ENCODE measurements at regions not wholly inside any gene's neighbourhood (a gene's known extent, or its start where the extent isn't known, plus 50 kb on each side); places are given as distances from the start of the nearest gene placed in this dataset.
"Not testable (repeated sequence)": the region's sequence is repeated elsewhere in the genome, so short reads cannot be mapped to it uniquely, and the experiment has no call there.

DNA sequence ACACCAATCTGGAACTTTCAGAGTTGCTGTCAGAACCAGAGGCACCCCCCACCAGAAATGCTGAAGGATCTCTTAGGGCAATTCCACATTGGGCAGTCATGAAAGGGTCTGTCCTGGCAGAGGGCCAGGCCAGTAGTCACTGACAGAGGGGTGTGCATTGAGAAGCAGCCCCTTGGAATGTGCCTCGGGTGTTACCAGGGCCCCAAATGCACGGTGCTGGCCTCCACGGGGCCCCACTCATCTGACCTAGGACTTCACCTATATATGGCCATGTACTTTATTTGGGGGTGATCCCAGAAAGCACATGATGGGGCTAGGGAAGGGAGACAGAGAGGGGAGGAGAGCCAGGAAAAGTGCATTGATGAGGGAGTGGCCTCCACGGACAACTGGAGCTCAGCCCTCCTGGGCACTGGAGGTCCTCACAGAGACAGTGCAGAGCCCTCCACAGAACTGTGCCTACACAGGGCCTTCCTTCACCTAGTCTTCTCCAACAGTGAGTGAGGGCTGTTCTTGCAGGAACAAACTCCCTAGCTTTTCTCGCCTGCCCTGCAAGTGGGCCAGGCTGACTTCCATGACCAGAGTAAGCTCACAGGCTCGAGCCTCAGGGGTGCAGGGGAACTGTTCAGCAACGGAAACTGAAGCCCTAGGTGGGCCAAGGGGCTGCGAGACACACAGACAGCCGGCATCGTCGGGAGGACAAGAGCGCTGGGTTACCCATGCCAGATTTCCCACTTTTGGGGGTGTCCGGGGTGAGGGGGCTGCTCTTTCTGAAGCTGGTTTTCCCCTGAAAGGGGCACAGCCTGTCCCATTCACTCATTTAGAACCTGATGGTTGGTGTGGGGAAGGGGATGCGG lies 136.2 kb downstream of the HMX1 start:
- peak; percentile 38 for DNase-seq (ENCODE audit: low spot score)

DNA sequence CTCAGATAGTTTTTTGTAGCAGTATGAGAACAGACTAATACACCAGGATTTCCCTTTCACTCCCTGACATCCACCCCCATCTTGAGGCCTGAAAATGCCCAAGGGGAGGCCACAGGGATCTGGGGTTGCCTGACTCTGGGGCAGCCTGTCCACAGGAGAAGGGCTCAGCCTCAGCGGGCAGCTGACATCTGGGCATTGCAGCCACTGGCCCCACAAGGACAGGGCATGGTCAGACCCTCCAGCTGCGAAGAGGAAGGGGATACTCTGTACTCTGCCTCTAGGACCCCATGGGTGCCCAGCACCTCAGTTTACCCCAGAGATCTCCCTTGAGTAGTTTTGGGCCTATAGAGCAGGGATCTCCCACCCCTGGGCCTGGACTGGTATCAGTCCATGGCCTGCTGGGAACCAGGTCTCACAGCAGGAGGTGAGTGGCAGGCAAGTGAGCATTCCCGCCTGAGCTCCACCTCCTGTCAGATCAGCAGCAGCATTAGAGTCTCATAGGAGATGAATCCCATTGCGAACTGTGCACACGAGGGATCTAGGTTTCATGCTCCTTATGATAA lies 138.9 kb downstream of the HMX1 start:
- DNase-seq (ENCODE audit: low spot score), result peak; percentile 45

- DNase-seq (ENCODE audit: low spot score), result peak; percentile 62
Observed at GRCh38 chr4:8732092-8732491, 139.5 kb downstream of the CPZ start.

DNA sequence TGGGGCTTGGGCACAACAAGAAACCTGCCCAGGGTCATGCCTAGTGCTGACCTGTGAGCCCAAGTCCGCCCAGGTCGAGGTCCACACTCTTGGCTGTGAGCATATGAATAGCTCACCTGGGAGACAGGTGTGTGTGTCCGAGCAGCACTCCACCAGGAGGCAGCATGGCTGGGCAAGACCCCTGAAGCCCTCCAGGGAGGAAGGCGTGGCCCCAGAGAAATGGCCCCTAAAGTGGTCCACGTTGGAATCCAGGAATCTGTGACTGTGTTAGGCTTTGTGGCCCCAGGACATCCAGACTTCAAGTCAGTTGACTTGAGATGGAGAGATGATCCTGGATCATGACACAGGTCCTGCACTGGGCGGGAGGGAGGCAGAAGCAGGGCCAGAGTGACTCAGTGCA lies 138.8 kb downstream of the CPZ start:
- peak; percentile 42 for DNase-seq (ENCODE audit: low spot score)

- peak; percentile 31 for DNase-seq (ENCODE audit: low spot score)
Observed at GRCh38 chr4:8730681-8731080, 138.1 kb downstream of the CPZ start.

GRCh38 chr4:8730159-8730558 lies 137.6 kb downstream of the CPZ start:
- peak; percentile 57 for DNase-seq (ENCODE audit: low spot score)

DNA sequence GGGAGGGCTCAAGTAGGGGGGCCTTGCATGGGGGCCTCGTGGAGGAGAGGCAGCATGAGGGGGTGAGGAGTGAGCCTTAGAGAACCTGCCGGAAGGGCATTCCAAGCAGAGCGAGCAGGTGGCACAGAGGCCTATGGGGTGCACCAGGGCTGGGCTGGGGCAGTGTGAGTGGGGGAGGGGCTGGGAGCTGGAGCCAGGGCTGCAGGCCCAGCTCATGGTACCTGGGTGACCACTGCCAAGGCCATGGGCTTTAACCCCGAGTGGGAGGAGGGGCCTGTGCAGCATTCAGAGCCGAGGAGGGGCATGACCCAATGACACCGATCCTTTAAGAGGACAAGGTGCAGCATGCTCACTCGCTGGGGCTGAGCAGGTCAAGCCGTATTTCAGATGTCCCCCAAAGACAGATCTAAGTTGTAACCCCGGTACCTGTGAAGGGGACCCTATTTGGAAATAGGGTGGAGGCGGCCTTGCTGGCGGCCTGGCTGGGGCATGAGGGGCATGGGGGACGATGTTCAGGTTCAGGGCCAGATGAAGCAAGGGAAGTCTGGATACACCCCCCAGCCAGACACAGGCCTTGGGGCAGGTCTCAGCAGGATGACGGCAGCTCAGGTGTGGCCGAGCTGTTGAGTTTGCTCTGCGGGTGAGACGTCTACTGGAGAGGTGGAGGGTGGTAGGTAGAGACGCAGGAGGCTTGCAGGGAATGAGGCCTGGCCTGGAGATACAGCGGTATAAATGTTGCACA lies 137.0 kb downstream of the CPZ start:
- peak; percentile 26 for DNase-seq (ENCODE audit: low spot score)

DNA sequence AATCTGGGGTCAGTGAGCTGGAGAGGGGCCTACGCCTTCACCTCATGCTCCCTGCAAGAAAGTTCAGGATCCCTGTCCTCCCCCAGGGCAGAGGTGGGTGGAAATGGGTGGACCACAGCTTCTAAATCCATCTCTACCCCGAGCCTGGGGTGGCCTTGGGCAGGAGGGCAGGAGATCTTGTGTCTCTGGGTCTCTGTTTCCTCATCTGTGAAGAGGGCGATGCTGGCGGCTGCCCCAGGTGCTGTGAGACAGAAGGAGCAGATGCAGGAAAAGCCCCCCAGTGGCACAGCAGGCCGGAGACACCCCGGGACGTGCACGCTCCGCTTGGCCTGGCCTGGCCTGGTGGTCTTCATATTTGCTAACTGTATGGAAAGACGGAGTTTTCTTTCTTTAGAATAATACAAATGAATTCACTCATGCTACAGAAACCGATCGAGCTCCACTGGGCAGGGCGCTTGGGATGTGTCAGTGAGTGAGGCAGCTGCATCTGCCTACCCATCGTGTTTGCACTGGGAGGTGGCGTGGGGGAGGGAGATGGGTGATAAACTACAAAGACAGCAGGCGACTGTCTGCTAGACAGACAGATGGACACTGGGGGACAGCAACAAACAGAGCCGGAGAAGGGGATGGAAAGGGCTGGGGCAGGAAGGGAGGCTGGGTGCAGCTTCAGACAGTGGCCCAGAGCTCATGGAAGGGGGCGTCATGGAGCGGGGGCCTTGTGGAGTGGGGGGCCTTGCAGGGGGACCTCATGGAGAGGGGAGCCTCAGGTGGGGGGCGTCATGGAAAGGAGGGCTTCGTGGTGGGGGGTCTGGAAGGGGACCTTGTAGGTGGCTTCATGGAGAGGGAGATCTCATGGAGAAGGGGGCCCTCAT lies 136.2 kb downstream of the CPZ start:
- DNase-seq (ENCODE audit: low spot score), result peak; percentile 55

DNA sequence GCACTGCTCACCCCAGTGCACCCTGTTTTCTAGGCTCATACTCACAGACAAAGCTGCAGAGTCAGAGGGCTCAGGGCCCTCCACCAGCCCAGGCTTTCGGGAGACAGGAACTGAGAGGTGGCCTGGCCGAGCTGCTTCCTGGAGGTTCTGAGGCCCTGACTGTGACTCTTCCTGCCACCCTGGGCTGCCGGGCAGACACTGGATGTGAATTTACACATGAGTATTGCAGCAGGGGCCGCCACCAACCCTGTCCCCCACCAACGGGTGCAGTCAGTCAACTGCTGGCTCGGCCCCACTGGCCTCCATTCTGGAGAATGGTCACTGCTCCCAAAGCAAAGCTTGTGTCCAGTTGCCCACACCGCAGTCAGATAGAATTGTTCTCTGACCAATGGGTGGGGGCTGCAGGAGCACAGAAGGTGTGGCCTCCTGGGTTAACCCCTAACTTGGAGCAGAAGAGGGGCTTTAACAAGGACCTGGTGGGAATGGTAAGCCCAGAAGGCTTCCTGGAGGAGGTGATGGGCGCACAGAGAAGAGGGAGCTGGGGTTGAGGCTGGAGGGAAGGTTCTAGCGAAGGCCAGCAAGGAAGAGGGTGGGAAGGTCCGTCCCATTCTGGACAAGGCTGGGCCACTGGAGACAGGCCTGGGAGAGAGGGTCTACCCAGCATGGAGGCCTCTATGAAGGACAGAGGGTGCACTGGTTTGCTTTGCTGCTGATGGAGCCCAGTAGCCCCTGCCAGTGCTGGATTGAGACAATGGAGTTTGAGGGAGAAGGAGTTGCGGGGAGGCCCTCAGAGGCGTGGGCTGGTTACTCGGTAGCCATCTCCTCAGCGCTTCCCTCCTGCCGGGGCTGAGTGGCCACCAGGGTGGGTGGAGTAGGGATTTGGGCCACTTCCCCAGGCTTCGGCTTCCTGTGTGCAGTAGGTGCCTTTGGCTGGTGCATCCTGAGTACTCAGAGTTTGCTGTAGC lies 135.3 kb downstream of the CPZ start:
- DNase-seq (ENCODE audit: low spot score), result peak; percentile 41

DNA sequence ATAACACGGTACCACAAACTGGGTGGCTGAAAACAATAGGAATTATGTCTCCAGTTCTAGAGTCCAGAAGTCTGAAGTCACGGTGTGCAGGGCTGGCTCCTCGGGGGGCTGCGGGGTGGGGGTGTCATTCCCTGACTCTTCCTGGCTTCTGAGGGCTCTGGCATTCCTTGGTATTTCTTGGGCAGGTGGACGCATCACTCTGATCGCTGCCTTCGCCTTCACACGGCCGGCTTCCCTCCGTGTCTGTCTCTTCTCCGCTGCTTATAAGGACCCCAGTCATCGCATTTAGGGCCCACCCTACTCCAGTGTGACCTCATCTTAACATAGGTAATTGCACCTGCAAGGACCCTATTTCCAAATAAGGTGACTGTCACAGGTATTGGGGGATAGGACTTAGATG lies 134.6 kb downstream of the CPZ start:
- peak; percentile 42 for DNase-seq (ENCODE audit: low spot score)

GRCh38 chr4:8726344-8726851 lies 133.8 kb downstream of the CPZ start:
- DNase-seq (ENCODE audit: low spot score), result peak; percentile 63

DNA sequence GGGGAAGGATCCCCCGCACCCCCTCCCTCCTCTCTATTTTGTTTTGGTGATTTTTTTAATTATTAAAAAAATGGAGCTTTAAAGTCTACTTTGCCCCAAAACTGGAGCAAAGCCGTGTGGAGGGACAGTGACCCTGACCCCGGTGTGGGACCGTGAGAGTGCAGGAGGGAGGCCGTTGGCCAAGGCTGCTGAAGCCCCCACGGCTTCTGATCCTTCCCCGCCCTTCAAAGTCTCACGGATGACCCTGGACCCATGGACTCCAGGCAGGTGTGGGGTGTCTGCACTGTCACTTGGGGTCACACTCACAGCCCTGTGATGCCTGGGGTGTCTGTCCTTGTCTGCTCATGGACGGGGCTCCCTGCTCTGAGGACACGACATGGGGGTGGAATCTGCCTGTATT lies 133.3 kb downstream of the CPZ start:
- peak; percentile 40 for DNase-seq (ENCODE audit: low spot score)

GRCh38 chr4:8725071-8725841 lies 132.7 kb downstream of the CPZ start:
- DNase-seq (ENCODE audit: low spot score), result peak; percentile 55

- DNase-seq (ENCODE audit: low spot score), result peak; percentile 52
Observed at GRCh38 chr4:8724436-8725070, 132.0 kb downstream of the CPZ start.

DNA sequence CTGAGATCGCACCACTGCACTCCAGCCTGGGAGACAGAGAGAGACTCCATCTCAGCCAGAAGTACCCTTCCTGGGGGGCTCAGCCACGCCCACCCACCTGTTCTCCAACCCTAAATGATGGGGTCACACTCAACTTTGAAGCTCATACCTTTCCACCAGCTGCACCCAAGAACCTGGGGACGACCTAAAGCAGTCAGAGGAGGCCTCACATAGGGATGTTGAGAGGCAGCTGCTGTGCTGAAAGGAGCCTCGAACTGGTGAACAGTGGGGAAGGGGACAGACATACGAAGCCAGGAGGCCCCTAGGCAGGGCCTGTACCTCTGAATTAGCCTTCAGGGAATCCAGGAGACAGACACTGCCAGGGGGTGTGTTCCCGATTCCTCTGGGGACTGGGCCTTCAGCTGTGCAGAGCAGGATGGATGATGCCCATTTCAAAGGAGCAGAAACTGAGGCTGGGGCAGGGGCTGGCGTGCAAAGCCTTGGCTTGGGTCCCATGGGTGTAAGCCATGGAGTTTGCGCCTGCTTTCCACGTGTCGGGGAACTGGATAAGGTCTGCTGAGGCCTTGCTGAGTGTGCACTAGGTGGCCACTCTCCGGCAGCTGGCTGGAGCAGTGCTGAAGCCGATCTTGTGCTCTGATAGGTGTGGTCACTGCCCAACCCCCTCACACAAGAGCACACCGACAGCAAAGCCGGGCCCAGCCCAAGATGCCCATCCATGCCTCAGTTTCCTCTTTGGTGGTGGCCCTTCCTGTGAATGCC lies 130.8 kb downstream of the CPZ start:
- peak; percentile 49 for DNase-seq (ENCODE audit: low spot score)

DNA sequence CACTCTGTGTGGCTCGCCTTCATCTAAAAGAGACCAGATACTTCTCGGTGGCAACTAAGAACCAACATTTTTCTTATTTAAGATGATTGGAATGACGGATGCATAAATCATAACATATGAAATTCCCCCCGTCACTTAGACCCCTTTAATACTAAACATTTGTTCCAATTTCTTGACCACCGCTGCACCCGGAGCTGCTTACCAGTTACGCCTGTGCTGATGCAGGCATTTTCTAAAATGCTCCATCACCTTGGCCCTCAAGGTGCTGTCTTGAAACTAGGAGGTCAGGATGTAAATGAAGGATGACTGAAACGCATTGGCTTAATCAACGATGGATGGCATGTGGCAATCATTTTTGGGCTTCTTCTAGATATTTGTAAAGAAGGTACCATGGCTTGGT lies 130.0 kb downstream of the CPZ start:
- peak; percentile 17 for DNase-seq (ENCODE audit: low spot score)

DNA sequence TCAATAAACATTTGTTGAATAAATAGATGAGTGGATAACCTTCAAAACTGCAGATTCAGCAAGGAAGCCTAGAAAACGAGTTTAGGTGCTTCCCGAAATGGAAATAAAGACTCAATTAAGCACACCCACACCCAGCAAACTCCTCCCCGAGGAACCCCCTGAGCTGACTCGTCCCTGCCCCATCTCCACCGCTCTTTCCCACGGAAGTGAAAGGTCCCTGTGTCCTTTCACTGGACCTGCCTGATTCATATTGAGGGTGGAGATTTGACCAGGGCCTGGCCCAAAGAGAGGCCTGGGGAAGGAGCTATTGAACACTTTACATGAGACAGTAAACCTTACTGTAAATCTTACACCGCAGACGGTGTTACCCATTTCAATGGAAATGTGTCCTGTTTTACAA lies 129.1 kb downstream of the CPZ start:
- DNase-seq (ENCODE audit: low spot score), result peak; percentile 30

DNA sequence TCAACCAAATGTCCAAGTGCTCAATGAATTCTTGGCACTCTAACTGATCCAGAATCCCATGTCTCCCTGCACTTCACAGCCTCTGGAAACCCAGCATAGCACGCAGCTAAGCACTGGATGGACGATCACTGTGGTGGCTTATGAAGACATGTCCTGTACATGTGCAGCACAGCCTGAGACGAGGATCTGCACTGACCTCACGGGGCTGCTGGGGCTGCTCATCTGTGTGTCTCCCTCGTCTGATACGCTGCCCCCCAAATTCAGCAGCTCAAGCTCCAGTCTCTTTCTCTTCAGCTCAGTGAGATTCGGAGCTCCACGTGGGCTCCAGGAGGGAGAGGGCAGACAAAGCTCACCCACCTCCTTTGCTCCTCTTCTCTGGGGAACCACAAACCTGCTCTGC lies 126.9 kb downstream of the CPZ start:
- peak; percentile 25 for DNase-seq (ENCODE audit: low spot score)

GRCh38 chr4:8717470-8717869 lies 124.9 kb downstream of the CPZ start:
- not testable (repeated sequence) for DNase-seq (ENCODE audit: low spot score)

Measured in left forelimb (tissue), 1 donor.